Esophagus mucosa (tissue), 1 donor: ENCODE measurements at regions not wholly inside any gene's neighbourhood (a gene's known extent, or its start where the extent isn't known, plus 50 kb on each side); places are given as distances from the start of the nearest gene placed in this dataset.

ENCODE experiments used
- ATAC-seq: fragments of 200-7000 bp; cut with Tn5 transposase; one replicate; pipeline ENCODE4 v1.9.1; 2020
- donor health status: DM: yes; HTN: yes; CAD: no.

- ATAC-seq: no peak
Measured at GRCh38 chr2:144154205-144154604, 365.7 kb downstream of the ZEB2 start.

GRCh38 chr2:144152817-144153271 lies 367.1 kb downstream of the ZEB2 start:
- ATAC-seq: no peak

GRCh38 chr2:144151851-144152250 lies 368.1 kb downstream of the ZEB2 start:
- no peak for ATAC-seq

GRCh38 chr2:144151405-144151804 lies 368.5 kb downstream of the ZEB2 start:
- no peak for ATAC-seq

- ATAC-seq: no peak
Measured at GRCh38 chr2:144147356-144147755, 372.6 kb downstream of the ZEB2 start.

GRCh38 chr2:144146876-144147275 lies 373.0 kb downstream of the ZEB2 start:
- no peak for ATAC-seq

GRCh38 chr2:144146076-144146475 lies 373.8 kb downstream of the ZEB2 start:
- ATAC-seq: no peak

- no peak for ATAC-seq
Measured at GRCh38 chr2:144143294-144144151, 376.4 kb downstream of the ZEB2 start.

- no peak for ATAC-seq
Measured at GRCh38 chr2:144140891-144141290, 379.0 kb downstream of the ZEB2 start.

GRCh38 chr2:144137705-144138428 lies 382.1 kb downstream of the ZEB2 start:
- no peak for ATAC-seq

GRCh38 chr2:144137272-144137671 lies 382.6 kb downstream of the ZEB2 start:
- no peak for ATAC-seq

GRCh38 chr2:144136297-144137010 lies 383.5 kb downstream of the ZEB2 start:
- no peak for ATAC-seq

- no peak for ATAC-seq
Measured at GRCh38 chr2:144133936-144134665, 385.8 kb downstream of the ZEB2 start.

GRCh38 chr2:144132357-144132756 lies 387.6 kb downstream of the ZEB2 start:
- ATAC-seq: no peak

GRCh38 chr2:144131042-144131441 lies 388.9 kb downstream of the ZEB2 start:
- ATAC-seq: no peak

GRCh38 chr2:144130551-144130950 lies 389.4 kb downstream of the ZEB2 start:
- no peak for ATAC-seq

- ATAC-seq: no peak
Measured at GRCh38 chr2:144128130-144128746, 391.7 kb downstream of the ZEB2 start.

- no peak for ATAC-seq
Measured at GRCh38 chr2:144127693-144128092, 392.2 kb downstream of the ZEB2 start.

- ATAC-seq: no peak
Measured at GRCh38 chr2:144126302-144126701, 393.6 kb downstream of the ZEB2 start.

- ATAC-seq: no peak
Measured at GRCh38 chr2:144125751-144126150, 394.2 kb downstream of the ZEB2 start.

GRCh38 chr2:144124882-144125281 lies 395.0 kb downstream of the ZEB2 start:
- ATAC-seq: no peak

- no peak for ATAC-seq
Measured at GRCh38 chr2:144120487-144120886, 399.4 kb downstream of the ZEB2 start.
